ENCODE measurements at regions not wholly inside any gene's neighbourhood (a gene's known extent, or its start where the extent isn't known, plus 50 kb on each side); places are given as distances from the start of the nearest gene placed in this dataset.

DNA sequence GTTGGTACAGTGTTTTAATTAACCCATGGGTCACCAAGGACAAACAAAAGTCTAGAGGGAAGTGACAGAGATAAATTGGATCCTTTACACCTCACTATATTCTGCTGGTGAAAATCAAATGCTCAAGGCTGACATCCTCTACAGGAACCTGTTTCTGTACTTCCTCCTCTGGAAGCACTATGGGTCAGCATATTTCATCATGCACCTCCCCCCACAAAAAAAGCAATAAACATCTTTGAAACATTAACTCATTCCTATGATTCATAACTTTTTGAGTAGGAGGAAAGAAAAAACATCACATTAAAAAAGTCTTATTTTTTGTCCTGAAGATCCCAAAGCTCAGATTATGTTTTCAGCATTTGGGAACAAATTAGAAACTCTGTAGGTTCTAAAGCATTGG, 588.3 kb upstream of the SGCG start:
- TF ChIP-seq, protein P1, sequence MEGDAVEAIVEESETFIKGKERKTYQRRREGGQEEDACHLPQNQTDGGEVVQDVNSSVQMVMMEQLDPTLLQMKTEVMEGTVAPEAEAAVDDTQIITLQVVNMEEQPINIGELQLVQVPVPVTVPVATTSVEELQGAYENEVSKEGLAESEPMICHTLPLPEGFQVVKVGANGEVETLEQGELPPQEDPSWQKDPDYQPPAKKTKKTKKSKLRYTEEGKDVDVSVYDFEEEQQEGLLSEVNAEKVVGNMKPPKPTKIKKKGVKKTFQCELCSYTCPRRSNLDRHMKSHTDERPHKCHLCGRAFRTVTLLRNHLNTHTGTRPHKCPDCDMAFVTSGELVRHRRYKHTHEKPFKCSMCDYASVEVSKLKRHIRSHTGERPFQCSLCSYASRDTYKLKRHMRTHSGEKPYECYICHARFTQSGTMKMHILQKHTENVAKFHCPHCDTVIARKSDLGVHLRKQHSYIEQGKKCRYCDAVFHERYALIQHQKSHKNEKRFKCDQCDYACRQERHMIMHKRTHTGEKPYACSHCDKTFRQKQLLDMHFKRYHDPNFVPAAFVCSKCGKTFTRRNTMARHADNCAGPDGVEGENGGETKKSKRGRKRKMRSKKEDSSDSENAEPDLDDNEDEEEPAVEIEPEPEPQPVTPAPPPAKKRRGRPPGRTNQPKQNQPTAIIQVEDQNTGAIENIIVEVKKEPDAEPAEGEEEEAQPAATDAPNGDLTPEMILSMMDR (IDR thresholded peaks at IDR 0.05 in 4 of 5, conservative IDR thresholded peaks at IDR 0.05 in 1 of 5): no peak
- TF ChIP-seq POLR2A (IDR thresholded peaks at IDR 0.05): no peak

Measured in gastrocnemius medialis (tissue), 4 donors.